Tibial artery (tissue), 4 donors: ENCODE measurements at regions not wholly inside any gene's neighbourhood (a gene's known extent, or its start where the extent isn't known, plus 50 kb on each side); places are given as distances from the start of the nearest gene placed in this dataset.

Experiments used
- DNase-seq, 2 donors: peaks; one replicate each; pipeline ENCODE4 v3.0.0-alpha.2; 2019
- H3K27ac ChIP-seq, 2 donors: fragments of 200-600 bp; sonication (generic) in 1 of 2; 1 replicate in 1 of 2; 2 replicates in 1 of 2; pipeline ENCODE4 v1.5.1; 2018 to 2019; ENCODE audit warnings: mild to moderate bottlenecking in 1 of 2
- H3K27me3 ChIP-seq, 2 donors: fragments of 200-600 bp; sonication (generic) in 1 of 2; one replicate each; pipeline versions ENCODE4 v1.5.1 to v1.6.0; 2016 to 2019
- H3K36me3 ChIP-seq, 3 donors: fragments of 200-600 bp; sonication (generic) in 2 of 3; one replicate each; pipeline ENCODE4 v1.5.1; 2016 to 2019; ENCODE audit warnings: mild to moderate bottlenecking in 2 of 3
- H3K4me1 ChIP-seq, 4 donors: fragments of 200-600 bp; sonication (generic) in 2 of 4; 1 replicate in 3 of 4; 2 replicates in 1 of 4; pipeline ENCODE4 v1.5.1; 2016 to 2019
- H3K4me3 ChIP-seq, 2 donors: fragments of 200-600 bp; sonication (generic) in 1 of 2; 1 replicate in 1 of 2; 2 replicates in 1 of 2; pipeline ENCODE4 v1.5.1; 2018 to 2019; ENCODE audit warnings: mild to moderate bottlenecking in 2 of 2
- H3K9me3 ChIP-seq, 3 donors: fragments of 200-600 bp; sonication (generic) in 1 of 3; one replicate each; pipeline ENCODE4 v1.5.1; 2016 to 2019
- CTCF ChIP-seq, 2 experiments: fragments of 200-600 bp in 1 of 2; fragments of 450-650 bp in 1 of 2; IDR thresholded peaks; one replicate each; pipeline ENCODE4 v1.5.1; 2017 to 2019; ENCODE audit warnings: antibody characterized with exemption in 2 of 2, mild to moderate bottlenecking in 1 of 2, moderate library complexity in 1 of 2
- intact Hi-C: fragments of 100-400 bp; cut with DNase I; formaldehyde crosslinking; loops from one replicate; pipeline ENCODE4 v1.15.0; 2023; ENCODE audit warnings: low total_unique reads

- Histone ChIP-seq H3K27me3 (no peaks in the 10 kb centered on the region), H3K4me3 (no peak overlapping the region), H3K4me1 (peaks cover 0 to 25% (median 16%) of the 10 kb centered on the region in 4 donors), H3K36me3 (no peaks in the 10 kb centered on the region), H3K9me3 (no peaks in the 10 kb centered on the region), H3K27ac (peak overlapping the region; percentile 36 to 51)
- TF ChIP-seq CTCF (IDR thresholded peaks at IDR 0.05): no peak
- peak; percentile 22 to 61 for DNase-seq
- intact Hi-C loops: no loop called here
Measured at GRCh38 chr18:10057894-10058791, 144.3 kb downstream of the VAPA start.

- no peaks in the 10 kb centered on the region for H3K27me3 ChIP-seq
- no peak overlapping the region for H3K27ac ChIP-seq
- intact Hi-C loops: no loop called here
- DNase-seq: peak; percentile 3 to 47
- H3K36me3 ChIP-seq: no peaks in the 10 kb centered on the region
- H3K4me3 ChIP-seq: no peak overlapping the region
- H3K4me1 ChIP-seq: peaks cover 0 to 25% (median 16%) of the 10 kb centered on the region in 4 donors
- H3K9me3 ChIP-seq: no peaks in the 10 kb centered on the region
- no peak for TF ChIP-seq CTCF (IDR thresholded peaks at IDR 0.05)
Measured at GRCh38 chr18:10059610-10060468, 146.0 kb downstream of the VAPA start.

- intact Hi-C loops: no loop called here
- Histone ChIP-seq H3K27me3 (no peaks in the 10 kb centered on the region), H3K27ac (no peak overlapping the region), H3K36me3 (no peaks in the 10 kb centered on the region), H3K4me3 (no peak overlapping the region), H3K4me1 (peaks cover 0 to 25% (median 16%) of the 10 kb centered on the region in 4 donors), H3K9me3 (no peaks in the 10 kb centered on the region)
- DNase-seq: peak in 1 of 2 donors; percentile 57
- no peak for TF ChIP-seq CTCF (IDR thresholded peaks at IDR 0.05)
Measured at GRCh38 chr18:10060469-10060782, 146.6 kb downstream of the VAPA start.

- no peak for TF ChIP-seq CTCF (IDR thresholded peaks at IDR 0.05)
Measured at GRCh38 chr18:10060841-10061240, 147.0 kb downstream of the VAPA start.

GRCh38 chr18:10061566-10062140 lies 147.8 kb downstream of the VAPA start:
- intact Hi-C loops: no loop called here
- Histone ChIP-seq H3K9me3 (no peaks in the 10 kb centered on the region), H3K4me3 (no peak overlapping the region), H3K27ac (no peak overlapping the region), H3K4me1 (peaks cover 0 to 25% (median 16%) of the 10 kb centered on the region in 4 donors), H3K36me3 (no peaks in the 10 kb centered on the region), H3K27me3 (no peaks in the 10 kb centered on the region)
- no peak for TF ChIP-seq CTCF (IDR thresholded peaks at IDR 0.05)
- peak in 1 of 2 donors; percentile 3 for DNase-seq

More at GRCh38 chr18:10060841-10061240, 147.0 kb downstream of the VAPA start:
- intact Hi-C loops: no loop called here
- peaks cover 0 to 25% (median 16%) of the 10 kb centered on the region in 4 donors for H3K4me1 ChIP-seq
- no peak for DNase-seq
- H3K27ac ChIP-seq: no peak overlapping the region
- no peaks in the 10 kb centered on the region for H3K36me3 ChIP-seq
- H3K27me3 ChIP-seq: no peaks in the 10 kb centered on the region
- no peaks in the 10 kb centered on the region for H3K9me3 ChIP-seq
- H3K4me3 ChIP-seq: no peak overlapping the region
